Activated B cell treated with CpG ODN at 0.5 μM for 24 hours (primary cell): ENCODE measurements at regions not wholly inside any gene's neighbourhood (a gene's known extent, or its start where the extent isn't known, plus 50 kb on each side); places are given as distances from the start of the nearest gene placed in this dataset.
A peak's percentile ranks its signal among the peaks of the same experiment; 100 is the strongest.

Experiments used
- ATAC-seq: fragments of 200-7000 bp; cut with Tn5 transposase; one replicate; pipeline ENCODE4 v1.10.0; 2021; ENCODE audit warnings: low read depth, mild to moderate bottlenecking, moderate library complexity
- CTCF ChIA-PET: fragments of 350-600 bp; sonication (Branson Sonifier 250); formaldehyde crosslinking; loops from one replicate; lab custom pipeline; 2021; ENCODE audit warnings: antibody characterized with exemption; lab: Charles Lee
- POLR2A ChIA-PET: fragments of 350-600 bp; sonication (Branson Sonifier 250); formaldehyde crosslinking; loops from one replicate; lab custom pipeline; 2021; ENCODE audit warnings: antibody characterized with exemption; lab: Charles Lee
- DNase-seq: peaks from one replicate; pipeline ENCODE4 v3.0.0; 2022
- H3K27ac Mint-ChIP-seq: one replicate; pipeline ENCODE4 v1.8.0; 2020; ENCODE audit warnings: mixed read lengths
- H3K27me3 Mint-ChIP-seq: one replicate; pipeline ENCODE4 v1.8.0; 2021; ENCODE audit warnings: mixed read lengths
- H3K36me3 Mint-ChIP-seq: one replicate; pipeline ENCODE4 v1.8.0; 2021; ENCODE audit warnings: low read depth, mixed read lengths
- H3K4me1 Mint-ChIP-seq: one replicate; pipeline ENCODE4 v1.8.0; 2021; ENCODE audit warnings: mixed read lengths
- H3K4me3 Mint-ChIP-seq: one replicate; pipeline ENCODE4 v1.8.0; 2020; ENCODE audit warnings: mild to moderate bottlenecking, mixed read lengths
- H3K9me3 Mint-ChIP-seq: one replicate; pipeline ENCODE4 v1.8.0; 2020; ENCODE audit warnings: mixed read lengths
- intact Hi-C: fragments of 100-400 bp; cut with micrococcal nuclease; formaldehyde crosslinking; loops from one replicate; pipeline ENCODE4 v1.15.1; 2024
- TF ChIP-seq, protein P1 (sequence below): fragments of 200-600 bp; IDR thresholded peaks from one replicate; pipeline ENCODE4 v1.8.0; 2022; ENCODE audit warnings: antibody characterized with exemption, mild to moderate bottlenecking

DNA sequence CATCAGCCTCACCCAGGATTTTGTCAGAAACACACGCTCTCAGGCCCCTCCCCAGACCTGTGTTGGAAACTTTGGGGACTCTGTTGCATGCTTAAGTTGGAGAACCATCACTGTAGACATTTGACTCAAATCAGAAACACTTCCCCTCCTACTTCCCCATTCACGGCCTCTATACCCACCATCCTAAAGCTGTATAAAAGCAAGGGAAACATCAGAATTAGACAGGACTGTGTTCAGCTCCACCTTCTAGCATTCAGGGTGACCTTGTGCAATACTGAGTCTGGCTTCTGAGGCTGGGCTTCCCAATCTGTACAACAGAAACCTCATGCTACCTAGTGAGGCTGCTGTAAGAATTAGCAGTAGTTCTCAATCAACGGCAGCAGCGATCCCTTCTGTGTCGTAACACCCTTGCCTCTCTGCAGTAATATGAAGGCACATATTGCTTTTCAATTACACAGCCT lies 252.3 kb downstream of the LY86 start:
- peaks cover 6% of the 10 kb centered on the region for H3K9me3 Mint-ChIP-seq
- H3K27ac Mint-ChIP-seq = no peak overlapping the region
- DNase-seq (no peak), ATAC-seq (peak; percentile 89)
- CTCF ChIA-PET = no interaction called here
- H3K27me3 Mint-ChIP-seq = peaks cover 4% of the 10 kb centered on the region
- intact Hi-C loops = loop anchor here (2.0 to 5.0 kb wide), 2 partner anchors 18 to 39 kb away; no protein-coding TSS in a partner anchor
- no peaks in the 10 kb centered on the region for H3K36me3 Mint-ChIP-seq
- TF ChIP-seq, protein P1, sequence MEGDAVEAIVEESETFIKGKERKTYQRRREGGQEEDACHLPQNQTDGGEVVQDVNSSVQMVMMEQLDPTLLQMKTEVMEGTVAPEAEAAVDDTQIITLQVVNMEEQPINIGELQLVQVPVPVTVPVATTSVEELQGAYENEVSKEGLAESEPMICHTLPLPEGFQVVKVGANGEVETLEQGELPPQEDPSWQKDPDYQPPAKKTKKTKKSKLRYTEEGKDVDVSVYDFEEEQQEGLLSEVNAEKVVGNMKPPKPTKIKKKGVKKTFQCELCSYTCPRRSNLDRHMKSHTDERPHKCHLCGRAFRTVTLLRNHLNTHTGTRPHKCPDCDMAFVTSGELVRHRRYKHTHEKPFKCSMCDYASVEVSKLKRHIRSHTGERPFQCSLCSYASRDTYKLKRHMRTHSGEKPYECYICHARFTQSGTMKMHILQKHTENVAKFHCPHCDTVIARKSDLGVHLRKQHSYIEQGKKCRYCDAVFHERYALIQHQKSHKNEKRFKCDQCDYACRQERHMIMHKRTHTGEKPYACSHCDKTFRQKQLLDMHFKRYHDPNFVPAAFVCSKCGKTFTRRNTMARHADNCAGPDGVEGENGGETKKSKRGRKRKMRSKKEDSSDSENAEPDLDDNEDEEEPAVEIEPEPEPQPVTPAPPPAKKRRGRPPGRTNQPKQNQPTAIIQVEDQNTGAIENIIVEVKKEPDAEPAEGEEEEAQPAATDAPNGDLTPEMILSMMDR = no peak
- POLR2A ChIA-PET = interaction anchor here (1.4 kb wide), 1 partner anchor 15 kb away, joined by 3 read pairs; no protein-coding TSS in a partner anchor
- peaks cover 11% of the 10 kb centered on the region for H3K4me1 Mint-ChIP-seq
- H3K4me3 Mint-ChIP-seq = no peak overlapping the region

DNA sequence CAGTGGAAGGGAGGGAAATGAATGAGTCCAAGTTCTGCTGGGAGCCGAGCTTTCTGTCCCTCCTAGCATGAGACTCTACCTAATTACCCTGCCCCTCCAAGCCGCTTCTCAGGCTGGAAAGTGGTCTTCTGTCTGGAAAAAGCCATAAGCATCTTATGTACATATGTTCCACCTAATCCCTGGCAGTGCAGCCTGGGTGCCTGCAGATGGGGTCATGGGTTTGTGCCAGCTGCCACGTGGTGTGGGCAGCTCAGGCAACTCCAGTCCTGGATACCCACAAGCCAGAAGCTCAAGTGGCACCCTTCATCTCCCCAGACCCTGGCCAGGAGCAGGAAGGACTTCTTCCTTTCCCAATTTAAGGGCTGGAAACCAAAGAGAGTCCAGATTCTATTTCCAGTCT lies 253.1 kb downstream of the LY86 start:
- ChIA-PET POLR2A (interaction anchor here (1.4 kb wide), 1 partner anchor 15 kb away, joined by 3 read pairs; no protein-coding TSS in a partner anchor), CTCF (no interaction called here)
- no peak overlapping the region for H3K4me3 Mint-ChIP-seq
- peaks cover 11% of the 10 kb centered on the region for H3K4me1 Mint-ChIP-seq
- TF ChIP-seq, protein P1 = no peak
- H3K27me3 Mint-ChIP-seq = peaks cover 4% of the 10 kb centered on the region
- H3K36me3 Mint-ChIP-seq = no peaks in the 10 kb centered on the region
- intact Hi-C loops = loop anchor here (2.0 to 5.0 kb wide), 2 partner anchors 17 to 39 kb away; no protein-coding TSS in a partner anchor
- DNase-seq (no peak), ATAC-seq (no peak)
- peaks cover 10% of the 10 kb centered on the region for H3K9me3 Mint-ChIP-seq
- H3K27ac Mint-ChIP-seq = no peak overlapping the region

DNA sequence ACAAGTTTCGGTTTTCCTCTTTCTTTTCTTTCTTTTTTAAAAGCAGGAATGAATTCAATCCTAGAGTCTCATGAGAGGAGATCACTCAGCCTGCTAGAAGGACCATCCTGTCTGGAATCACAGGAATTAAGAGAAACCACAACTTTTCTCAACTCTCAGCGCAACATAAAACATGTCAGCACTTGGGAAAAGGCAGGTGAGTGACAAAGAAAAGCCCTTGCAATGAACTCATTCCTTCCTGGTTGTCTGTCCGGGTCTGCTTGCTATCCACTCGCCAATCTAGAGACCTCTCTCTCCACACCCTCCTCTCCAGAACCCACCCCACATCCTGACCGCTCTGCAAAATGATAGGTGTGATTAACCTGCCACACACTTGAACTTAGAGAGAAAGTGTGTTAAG lies 253.8 kb downstream of the LY86 start:
- intact Hi-C loops = loop anchor here (5.0 kb wide), 1 partner anchor 40 kb away; no protein-coding TSS in a partner anchor
- TF ChIP-seq, protein P1 = no peak
- H3K4me1 Mint-ChIP-seq = peaks cover 11% of the 10 kb centered on the region
- H3K9me3 Mint-ChIP-seq = peaks cover 10% of the 10 kb centered on the region
- ATAC-seq (no peak), DNase-seq (no peak)
- no peak overlapping the region for H3K4me3 Mint-ChIP-seq
- H3K27ac Mint-ChIP-seq = no peak overlapping the region
- ChIA-PET POLR2A (no interaction called here), CTCF (no interaction called here)
- no peaks in the 10 kb centered on the region for H3K36me3 Mint-ChIP-seq
- H3K27me3 Mint-ChIP-seq = peaks cover 4% of the 10 kb centered on the region

DNA sequence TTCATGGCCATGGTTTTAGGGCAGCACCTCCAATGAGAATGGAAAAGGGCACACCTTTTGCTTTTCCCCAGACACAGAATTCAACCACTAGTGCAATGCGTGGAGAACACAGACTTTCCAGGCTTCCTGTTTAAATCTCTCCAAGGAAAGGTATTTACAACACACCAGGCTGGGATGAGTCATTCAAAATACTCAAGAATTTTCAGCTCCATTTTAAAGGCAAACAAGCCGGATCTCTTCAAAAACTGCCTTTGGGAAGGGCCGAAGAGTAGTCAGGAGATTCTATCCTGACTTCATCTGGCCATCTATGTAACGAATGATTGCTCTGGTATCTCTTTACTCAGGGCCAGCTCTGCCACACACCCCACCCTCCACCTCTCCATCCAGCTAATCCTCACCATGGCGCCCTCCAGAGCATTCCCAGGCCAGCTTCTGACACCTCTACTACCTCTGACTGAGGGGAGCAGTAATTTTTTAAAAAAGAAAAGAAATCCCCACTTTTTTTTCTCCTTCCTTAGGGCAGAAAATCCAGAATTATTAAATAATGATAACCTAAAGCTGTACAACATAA lies 254.6 kb downstream of the LY86 start:
- intact Hi-C loops = loop anchor here (5.0 kb wide), 1 partner anchor 41 kb away; no protein-coding TSS in a partner anchor
- peaks cover 4% of the 10 kb centered on the region for H3K27me3 Mint-ChIP-seq
- POLR2A ChIA-PET = no interaction called here
- CTCF ChIA-PET = no interaction called here
- H3K9me3 Mint-ChIP-seq = peaks cover 10% of the 10 kb centered on the region
- peaks cover 11% of the 10 kb centered on the region for H3K4me1 Mint-ChIP-seq
- H3K36me3 Mint-ChIP-seq = no peaks in the 10 kb centered on the region
- TF ChIP-seq, protein P1 = no peak
- H3K27ac Mint-ChIP-seq = no peak overlapping the region
- ATAC-seq (no peak), DNase-seq (no peak)
- no peak overlapping the region for H3K4me3 Mint-ChIP-seq

DNA sequence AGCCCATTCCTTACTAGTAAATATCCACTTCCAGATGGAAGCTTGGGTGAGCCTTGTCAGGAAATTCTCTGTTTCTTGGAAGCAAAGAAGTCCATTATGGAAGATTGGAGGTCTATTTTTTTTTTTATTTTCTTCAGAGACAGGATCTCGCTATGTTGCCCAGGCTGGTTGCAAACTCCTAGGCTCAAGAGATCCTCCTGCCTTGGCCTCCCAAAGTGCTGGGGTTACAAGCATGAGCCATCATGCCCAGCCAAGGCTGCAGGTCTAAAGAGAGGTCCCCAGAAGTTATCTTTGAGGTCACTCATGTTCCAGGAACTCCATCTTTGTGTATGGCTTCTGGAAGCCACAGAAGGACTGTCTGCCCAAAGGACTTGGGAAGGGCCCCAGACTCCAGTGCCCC lies 255.3 kb downstream of the LY86 start:
- ChIA-PET POLR2A (no interaction called here), CTCF (no interaction called here)
- H3K4me3 Mint-ChIP-seq = no peak overlapping the region
- H3K4me1 Mint-ChIP-seq = peaks cover 11% of the 10 kb centered on the region
- H3K9me3 Mint-ChIP-seq = peaks cover 10% of the 10 kb centered on the region
- DNase-seq (no peak), ATAC-seq (no peak)
- TF ChIP-seq, protein P1 = no peak
- intact Hi-C loops = loop anchor here (5.0 kb wide), 1 partner anchor 41 kb away; no protein-coding TSS in a partner anchor
- peaks cover 4% of the 10 kb centered on the region for H3K27me3 Mint-ChIP-seq
- H3K27ac Mint-ChIP-seq = no peak overlapping the region
- H3K36me3 Mint-ChIP-seq = no peaks in the 10 kb centered on the region
